ENCODE measurements at regions not wholly inside any gene's neighbourhood (a gene's known extent, or its start where the extent isn't known, plus 50 kb on each side); places are given as distances from the start of the nearest gene placed in this dataset.

DNA sequence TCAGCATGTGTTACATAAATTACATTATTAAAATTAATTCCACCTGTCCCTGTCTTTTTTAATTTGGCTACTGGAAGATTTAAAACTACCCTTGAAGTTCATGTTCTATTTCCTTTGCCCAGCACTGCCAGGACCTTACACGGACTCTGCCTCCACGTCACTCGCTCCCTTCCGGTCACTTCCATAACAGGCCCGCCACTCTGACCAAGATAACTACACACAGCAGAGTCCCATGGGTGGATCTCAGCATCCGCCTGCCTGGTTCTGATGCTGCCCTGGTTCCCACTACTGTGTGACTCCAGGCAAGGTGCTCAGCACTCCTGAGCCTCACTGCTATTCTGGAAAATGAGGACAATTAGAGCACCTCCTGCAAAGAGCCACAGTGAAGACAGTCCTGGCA is 153.3 kb upstream of the ERG start:
- Histone ChIP-seq H3K9me3 (no peaks in the 10 kb centered on the region), H3K27me3 (ENCODE audit: insufficient read depth in 3 of 3, low read length in 2 of 3) (peaks cover 0 to 26% (median 5%) of the 10 kb centered on the region in 3 donors), H3K4me3 (no peak overlapping the region), H3K36me3 (ENCODE audit: insufficient read depth in 1 of 2, low read depth in 1 of 2) (no peaks in the 10 kb centered on the region), H3K4me1 (no peaks in the 10 kb centered on the region), H3K27ac (no peak overlapping the region)
- intact Hi-C loops (cut with DNase I), result no loop called here
- ATAC-seq, result no peak
- no peak for DNase-seq
- TF ChIP-seq, protein P1, sequence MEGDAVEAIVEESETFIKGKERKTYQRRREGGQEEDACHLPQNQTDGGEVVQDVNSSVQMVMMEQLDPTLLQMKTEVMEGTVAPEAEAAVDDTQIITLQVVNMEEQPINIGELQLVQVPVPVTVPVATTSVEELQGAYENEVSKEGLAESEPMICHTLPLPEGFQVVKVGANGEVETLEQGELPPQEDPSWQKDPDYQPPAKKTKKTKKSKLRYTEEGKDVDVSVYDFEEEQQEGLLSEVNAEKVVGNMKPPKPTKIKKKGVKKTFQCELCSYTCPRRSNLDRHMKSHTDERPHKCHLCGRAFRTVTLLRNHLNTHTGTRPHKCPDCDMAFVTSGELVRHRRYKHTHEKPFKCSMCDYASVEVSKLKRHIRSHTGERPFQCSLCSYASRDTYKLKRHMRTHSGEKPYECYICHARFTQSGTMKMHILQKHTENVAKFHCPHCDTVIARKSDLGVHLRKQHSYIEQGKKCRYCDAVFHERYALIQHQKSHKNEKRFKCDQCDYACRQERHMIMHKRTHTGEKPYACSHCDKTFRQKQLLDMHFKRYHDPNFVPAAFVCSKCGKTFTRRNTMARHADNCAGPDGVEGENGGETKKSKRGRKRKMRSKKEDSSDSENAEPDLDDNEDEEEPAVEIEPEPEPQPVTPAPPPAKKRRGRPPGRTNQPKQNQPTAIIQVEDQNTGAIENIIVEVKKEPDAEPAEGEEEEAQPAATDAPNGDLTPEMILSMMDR (IDR thresholded peaks at IDR 0.05), result no peak
- 73 to 83% (median 81%) methylated on average over 6 of the region's 6 CpGs for WGBS, 3 donors

- DNase-seq (no peak), ATAC-seq (no peak)
- TF ChIP-seq, protein P1 (IDR thresholded peaks at IDR 0.05), result no peak
- Histone ChIP-seq H3K27me3 (ENCODE audit: insufficient read depth in 3 of 3, low read length in 2 of 3) (peaks cover 0 to 33% (median 5%) of the 10 kb centered on the region in 3 donors), H3K4me1 (no peaks in the 10 kb centered on the region), H3K9me3 (no peaks in the 10 kb centered on the region), H3K27ac (no peak overlapping the region), H3K4me3 (no peak overlapping the region), H3K36me3 (ENCODE audit: insufficient read depth in 1 of 2, low read depth in 1 of 2) (no peaks in the 10 kb centered on the region)
- intact Hi-C loops (cut with DNase I), result no loop called here
- 83 to 92% (median 85%) methylated on average over 6 of the region's 6 CpGs for WGBS, 3 donors
These were observed 153.3 kb upstream of the ETS2 start for GRCh38 chr21:38652396-38652795.

GRCh38 chr21:38654580-38654979 is 151.1 kb upstream of the ETS2 start:
- no peak for DNase-seq
- Histone ChIP-seq H3K36me3 (ENCODE audit: insufficient read depth in 1 of 2, low read depth in 1 of 2) (no peaks in the 10 kb centered on the region), H3K27me3 (ENCODE audit: insufficient read depth in 3 of 3, low read length in 2 of 3) (peaks cover 0 to 50% (median 4%) of the 10 kb centered on the region in 3 donors), H3K4me1 (no peaks in the 10 kb centered on the region), H3K4me3 (no peak overlapping the region), H3K9me3 (no peaks in the 10 kb centered on the region), H3K27ac (no peak overlapping the region)
- intact Hi-C loops (cut with DNase I), result no loop called here
- 85 to 96% (median 87%) methylated on average over 1 of the region's 1 CpG for WGBS, 3 donors
- TF ChIP-seq, protein P1 (IDR thresholded peaks at IDR 0.05), result no peak
- ATAC-seq, result no peak

DNA sequence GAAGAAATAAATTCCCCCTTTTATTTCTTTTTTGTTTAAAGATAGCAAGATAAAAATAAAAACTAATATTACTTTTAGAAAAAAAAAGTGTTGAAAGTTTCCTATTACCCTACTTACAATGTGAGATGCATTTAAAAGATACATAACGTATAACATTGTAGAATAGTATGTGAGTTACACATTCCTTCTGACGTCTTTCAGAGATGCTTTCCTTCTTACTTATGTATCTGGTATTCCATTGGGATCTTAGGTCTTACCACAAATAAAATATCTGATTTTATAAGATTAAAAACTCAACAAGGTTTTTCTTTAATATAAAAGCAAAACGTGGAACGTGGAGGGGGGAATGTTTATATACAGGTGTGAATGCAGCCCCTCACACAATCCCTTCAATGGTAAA is 147.2 kb upstream of the ETS2 start:
- peaks cover 0 to 77% (median 13%) of the 10 kb centered on the region in 3 donors for H3K27me3 ChIP-seq (ENCODE audit: insufficient read depth in 3 of 3, low read length in 2 of 3)

GRCh38 chr21:38659936-38660332 is 145.8 kb upstream of the ETS2 start:
- ATAC-seq, result no peak
- Histone ChIP-seq H3K9me3 (no peaks in the 10 kb centered on the region), H3K27ac (no peak overlapping the region), H3K4me1 (no peaks in the 10 kb centered on the region), H3K36me3 (ENCODE audit: insufficient read depth in 1 of 2, low read depth in 1 of 2) (no peaks in the 10 kb centered on the region), H3K4me3 (peak overlapping the region; percentile 50), H3K27me3 (ENCODE audit: insufficient read depth in 3 of 3, low read length in 2 of 3) (peaks cover 0 to 87% (median 13%) of the 10 kb centered on the region in 3 donors)
- TF ChIP-seq, protein P1 (IDR thresholded peaks at IDR 0.05), result no peak
- intact Hi-C loops (cut with DNase I), result no loop called here
- no peak for DNase-seq
- WGBS, 3 donors, result 16 to 21% (median 21%) methylated on average over 14 to 16 of the region's 16 CpGs

More for the DNA sequence above, 147.2 kb upstream of the ETS2 start:
- ATAC-seq (no peak), DNase-seq (no peak)
- H3K4me1 ChIP-seq, result no peaks in the 10 kb centered on the region
- no peak overlapping the region for H3K27ac ChIP-seq
- intact Hi-C loops (cut with DNase I), result no loop called here
- 53 to 86% (median 69%) methylated on average over 4 of the region's 4 CpGs for WGBS, 3 donors
- H3K36me3 ChIP-seq (ENCODE audit: insufficient read depth in 1 of 2, low read depth in 1 of 2), result no peaks in the 10 kb centered on the region
- no peak overlapping the region for H3K4me3 ChIP-seq
- H3K9me3 ChIP-seq, result no peaks in the 10 kb centered on the region
- TF ChIP-seq, protein P1 (IDR thresholded peaks at IDR 0.05), result no peak
